Fibroblast of the aortic adventitia (primary cell): ENCODE measurements at regions not wholly inside any gene's neighbourhood (a gene's known extent, or its start where the extent isn't known, plus 50 kb on each side); places are given as distances from the start of the nearest gene placed in this dataset.

Source experiments
- DNase-seq: peaks from one replicate; pipeline ENCODE4 v3.0.0-alpha.2; 2010; ENCODE audit warnings: low read depth
- H3K4me3 ChIP-seq: 2 replicates; pipeline ENCODE4 v1.5.1; 2011; ENCODE audit warnings: low read depth, mild to moderate bottlenecking, control low read depth, low read length, moderate library complexity
- CTCF ChIP-seq: IDR thresholded peaks from 2 replicates; pipeline ENCODE4 v1.5.1; 2011; ENCODE audit warnings: mild to moderate bottlenecking, low read length, control low read depth, inconsistent platforms; ENCODE audit not compliant: insufficient read depth

GRCh38 chr19:30316560-30317106 is 55.6 kb upstream of the ZNF536 start:
- no peak for DNase-seq
- no peak overlapping the region for H3K4me3 ChIP-seq
- no peak for TF ChIP-seq CTCF

GRCh38 chr19:30317403-30317802 is 54.8 kb upstream of the ZNF536 start:
- no peak for TF ChIP-seq CTCF
- no peak overlapping the region for H3K4me3 ChIP-seq
- DNase-seq: no peak

GRCh38 chr19:30318261-30318660 is 53.9 kb upstream of the ZNF536 start:
- no peak for TF ChIP-seq CTCF
- DNase-seq: no peak
- no peak overlapping the region for H3K4me3 ChIP-seq

- no peak overlapping the region for H3K4me3 ChIP-seq
- DNase-seq: no peak
- TF ChIP-seq CTCF: no peak
Observed at GRCh38 chr19:30318936-30319335, 53.2 kb upstream of the ZNF536 start.

GRCh38 chr19:30319411-30319810 is 52.8 kb upstream of the ZNF536 start:
- no peak overlapping the region for H3K4me3 ChIP-seq
- no peak for DNase-seq
- no peak for TF ChIP-seq CTCF

- no peak for TF ChIP-seq CTCF
- H3K4me3 ChIP-seq: no peak overlapping the region
- no peak for DNase-seq
Observed at GRCh38 chr19:30319876-30320275, 52.3 kb upstream of the ZNF536 start.

GRCh38 chr19:30320466-30320865 is 51.7 kb upstream of the ZNF536 start:
- DNase-seq: no peak
- no peak overlapping the region for H3K4me3 ChIP-seq
- TF ChIP-seq CTCF: no peak
